ENCODE measurements at regions not wholly inside any gene's neighbourhood (a gene's known extent, or its start where the extent isn't known, plus 50 kb on each side); places are given as distances from the start of the nearest gene placed in this dataset.
"Not testable (repeated sequence)": the region's sequence is repeated elsewhere in the genome, so short reads cannot be mapped to it uniquely, and the experiment has no call there.

- DNase-seq: no peak
Observed at GRCh38 chr5:179455320-179455719, 95.0 kb upstream of the RUFY1 start.

- DNase-seq: no peak
Observed at GRCh38 chr5:179454356-179454755, 96.0 kb upstream of the RUFY1 start.

- no peak for DNase-seq
Observed at GRCh38 chr5:179453616-179454015, 96.7 kb upstream of the RUFY1 start.

GRCh38 chr5:179452356-179453230 lies 97.8 kb upstream of the RUFY1 start:
- DNase-seq: no peak

- DNase-seq: no peak
Observed at GRCh38 chr5:179451828-179452196, 98.5 kb upstream of the RUFY1 start.

GRCh38 chr5:179451114-179451827 lies 99.1 kb upstream of the RUFY1 start:
- DNase-seq: no peak

- DNase-seq: not testable (repeated sequence)
Observed at GRCh38 chr5:179449950-179450349, 100.4 kb upstream of the RUFY1 start.

GRCh38 chr5:179448282-179448681 lies 102.1 kb upstream of the RUFY1 start:
- not testable (repeated sequence) for DNase-seq

GRCh38 chr5:179442289-179442688 lies 97.0 kb upstream of the ADAMTS2 start:
- DNase-seq: not testable (repeated sequence)

- no peak for DNase-seq
Observed at GRCh38 chr5:179439181-179439985, 94.1 kb upstream of the ADAMTS2 start.

GRCh38 chr5:179438461-179438860 lies 93.2 kb upstream of the ADAMTS2 start:
- no peak for DNase-seq

GRCh38 chr5:179438011-179438441 lies 92.8 kb upstream of the ADAMTS2 start:
- no peak for DNase-seq

GRCh38 chr5:179437341-179438001 lies 92.2 kb upstream of the ADAMTS2 start:
- no peak for DNase-seq

GRCh38 chr5:179436321-179437122 lies 91.3 kb upstream of the ADAMTS2 start:
- DNase-seq: no peak

- no peak for DNase-seq
Observed at GRCh38 chr5:179435731-179436315, 90.6 kb upstream of the ADAMTS2 start.

- no peak for DNase-seq
Observed at GRCh38 chr5:179435181-179435580, 89.9 kb upstream of the ADAMTS2 start.

GRCh38 chr5:179432547-179432946 lies 87.3 kb upstream of the ADAMTS2 start:
- DNase-seq: no peak

- DNase-seq: no peak
Observed at GRCh38 chr5:179431221-179431824, 86.1 kb upstream of the ADAMTS2 start.

- no peak for DNase-seq
Observed at GRCh38 chr5:179430193-179431175, 85.2 kb upstream of the ADAMTS2 start.

- no peak for DNase-seq
Observed at GRCh38 chr5:179427676-179428056, 82.4 kb upstream of the ADAMTS2 start.
